B cell (primary cell): ENCODE measurements at regions not wholly inside any gene's neighbourhood (a gene's known extent, or its start where the extent isn't known, plus 50 kb on each side); places are given as distances from the start of the nearest gene placed in this dataset.

Experiments
- ATAC-seq: fragments of 200-7000 bp; cut with Tn5 transposase; one replicate; pipeline ENCODE4 v1.10.0; 2021; ENCODE audit warnings: low read depth, mild to moderate bottlenecking, moderate number of reproducible peaks, moderate library complexity
- CTCF ChIA-PET: fragments of 350-600 bp; sonication (Branson Sonifier 250); formaldehyde crosslinking; loops from one replicate; lab custom pipeline; 2021; ENCODE audit warnings: antibody characterized with exemption, inconsistent platforms; lab: Charles Lee
- POLR2A ChIA-PET: fragments of 350-600 bp; sonication (Branson Sonifier 250); formaldehyde crosslinking; loops from one replicate; lab custom pipeline; 2021; ENCODE audit warnings: antibody characterized with exemption; lab: Charles Lee
- DNase-seq: peaks from one replicate; pipeline ENCODE4 v3.0.0; 2013
- H2AFZ ChIP-seq: 2 replicates; pipeline ENCODE4 v1.6.1; 2012; ENCODE audit warnings: mild to moderate bottlenecking, low read depth, low read length; ENCODE audit not compliant: insufficient read depth, poor library complexity, severe bottlenecking
- H3K27ac ChIP-seq, 2 donors: 1 replicate in 1 of 2; 2 replicates in 1 of 2; pipeline ENCODE4 v1.5.1; 2012 to 2013; ENCODE audit warnings: low read length in 2 of 2, mild to moderate bottlenecking in 2 of 2, moderate library complexity in 1 of 2
- H3K27me3 ChIP-seq, 4 experiments: fragments of 200-600 bp in 1 of 4; sonication (generic) in 1 of 4; replicated peaks in 1 of 4; 1 replicate in 2 of 4; 2 replicates in 2 of 4; pipeline versions ENCODE4 v1.6.1 to v1.7.0; 2013 to 2016; ENCODE audit warnings: low read length in 3 of 4, mild to moderate bottlenecking in 2 of 4, mixed read lengths in 1 of 4, moderate library complexity in 1 of 4; ENCODE audit not compliant: insufficient read depth in 4 of 4, control insufficient read depth in 3 of 4; ENCODE audit errors: control extremely low read depth in 1 of 4
- H3K36me3 ChIP-seq, 2 experiments: replicated peaks in 1 of 2; 1 replicate in 1 of 2; 2 replicates in 1 of 2; pipeline versions ENCODE4 v1.6.1 to v1.7.1; 2013; ENCODE audit warnings: low read length in 1 of 2; ENCODE audit not compliant: insufficient read depth in 2 of 2, control insufficient read depth in 1 of 2; ENCODE audit errors: control extremely low read depth in 1 of 2, extremely low read depth in 1 of 2
- H3K4me1 ChIP-seq, 2 donors: fragments of 200-600 bp in 1 of 2; sonication (generic) in 1 of 2; 1 replicate in 1 of 2; 2 replicates in 1 of 2; pipeline versions ENCODE4 v1.5.1 to v1.6.1; 2013 to 2017; ENCODE audit warnings: low read length in 2 of 2; ENCODE audit not compliant: control insufficient read depth in 2 of 2, insufficient read depth in 2 of 2
- H3K4me2 ChIP-seq: replicated peaks from 2 replicates; pipeline ENCODE3; 2012; ENCODE audit warnings: mild to moderate bottlenecking, low read depth, low read length; ENCODE audit not compliant: poor library complexity, severe bottlenecking
- H3K4me3 ChIP-seq, 5 experiments: fragments of 200-600 bp in 1 of 5; sonication (generic) in 1 of 5; 1 replicate in 3 of 5; 2 replicates in 2 of 5; pipeline versions ENCODE4 v1.5.1 to v1.7.0; 2011 to 2016; ENCODE audit warnings: low read length in 4 of 5, mild to moderate bottlenecking in 4 of 5, low read depth in 2 of 5, control low read depth in 1 of 5, moderate library complexity in 1 of 5; ENCODE audit not compliant: insufficient read depth in 1 of 5; ENCODE audit errors: control extremely low read depth in 1 of 5, extremely low read depth in 1 of 5
- H3K79me2 ChIP-seq: fragments of 200-600 bp; sonication (generic); one replicate; pipeline ENCODE4 v1.6.0; 2016; ENCODE audit warnings: low read length; ENCODE audit not compliant: control insufficient read depth, insufficient read depth
- H3K9ac ChIP-seq: fragments of 200-600 bp; sonication (generic); 2 replicates; pipeline ENCODE4 v1.6.1; 2017; ENCODE audit warnings: mild to moderate bottlenecking, low read length, moderate library complexity
- H3K9me3 ChIP-seq, 3 donors: one replicate each; pipeline versions ENCODE4 v1.6.1 to v1.7.1; 2013; ENCODE audit warnings: low read length in 2 of 3; ENCODE audit not compliant: control insufficient read depth in 2 of 3, insufficient read depth in 1 of 3; ENCODE audit errors: control extremely low read depth in 1 of 3
- H4K20me1 ChIP-seq: 2 replicates; pipeline ENCODE4 v1.6.0; 2012; ENCODE audit warnings: mild to moderate bottlenecking, low read length; ENCODE audit not compliant: insufficient read depth, control insufficient read depth, poor library complexity, severe bottlenecking
- H3K27ac Mint-ChIP-seq: one replicate; pipeline ENCODE4 v1.8.0; 2021; ENCODE audit warnings: mixed read lengths
- H3K27me3 Mint-ChIP-seq: one replicate; pipeline ENCODE4 v1.8.0; 2021; ENCODE audit warnings: mixed read lengths
- H3K4me1 Mint-ChIP-seq: one replicate; pipeline ENCODE4 v1.8.0; 2021; ENCODE audit warnings: mixed read lengths
- H3K4me3 Mint-ChIP-seq: one replicate; pipeline ENCODE4 v1.8.0; 2021; ENCODE audit warnings: mixed read lengths
- H3K9me3 Mint-ChIP-seq: one replicate; pipeline ENCODE4 v1.8.0; 2022; ENCODE audit warnings: mixed read lengths; ENCODE audit not compliant: insufficient read depth
- CTCF ChIP-seq: fragments of 200-600 bp; IDR thresholded peaks from one replicate; pipeline ENCODE4 v1.8.0; 2022; ENCODE audit warnings: antibody characterized with exemption, mild to moderate bottlenecking
- EZH2 ChIP-seq: IDR thresholded peaks from 2 replicates; pipeline ENCODE4 v1.6.1; 2012; ENCODE audit warnings: borderline replicate concordance, low read depth, mild to moderate bottlenecking, moderate library complexity, low read length; ENCODE audit not compliant: insufficient read depth, poor library complexity, severe bottlenecking
- WGBS: methylation state at CpG from one replicate; pipeline ENCODE4 v1.1.5; 2013; ENCODE audit warnings: missing lambda C conversion rate; ENCODE audit not compliant: insufficient coverage; 5-methylcytosine and 5-hydroxymethylcytosine counted together
- intact Hi-C: fragments of 100-400 bp; cut with micrococcal nuclease; formaldehyde crosslinking; loops from one replicate; pipeline ENCODE4 v1.10.0; 2022

GRCh38 chr5:43920422-43920821, 317.4 kb downstream of the NNT start:
- H3K4me1 Mint-ChIP-seq = no peaks in the 10 kb centered on the region
- H3K4me3 Mint-ChIP-seq = no peak overlapping the region
- no peak overlapping the region for H3K27ac Mint-ChIP-seq
- H4K20me1 ChIP-seq = no peaks in the 10 kb centered on the region
- TF ChIP-seq EZH2 (no peak), CTCF (no peak)
- no peak overlapping the region for H3K4me2 ChIP-seq
- H3K36me3 ChIP-seq = no peaks in the 10 kb centered on the region
- H2AFZ ChIP-seq = no peak overlapping the region
- ChIA-PET CTCF (no interaction called here), POLR2A (no interaction called here)
- no peak for ATAC-seq
- intact Hi-C loops = no loop called here
- no peaks in the 10 kb centered on the region for H3K79me2 ChIP-seq
- H3K27me3 Mint-ChIP-seq = no peaks in the 10 kb centered on the region
- no peak overlapping the region for H3K9ac ChIP-seq
- H3K9me3 Mint-ChIP-seq = no peaks in the 10 kb centered on the region
- no peak overlapping the region for H3K27ac ChIP-seq
- H3K4me3 ChIP-seq = no peak overlapping the region
- no peak for DNase-seq
- no peaks in the 10 kb centered on the region for H3K4me1 ChIP-seq
- H3K9me3 ChIP-seq = peaks cover 0 to 6% (median 0%) of the 10 kb centered on the region in 3 donors
- H3K27me3 ChIP-seq = no peaks in the 10 kb centered on the region

GRCh38 chr5:43917925-43918324, 314.9 kb downstream of the NNT start:
- ATAC-seq = no peak
- Histone ChIP-seq H3K36me3 (no peaks in the 10 kb centered on the region), H3K9me3 (no peaks in the 10 kb centered on the region), H2AFZ (no peak overlapping the region), H3K79me2 (no peaks in the 10 kb centered on the region), H4K20me1 (no peaks in the 10 kb centered on the region), H3K4me2 (no peak overlapping the region), H3K4me3 (no peak overlapping the region), H3K27ac (no peak overlapping the region), H3K4me1 (no peaks in the 10 kb centered on the region), H3K9ac (no peak overlapping the region), H3K27me3 (no peaks in the 10 kb centered on the region)
- ChIA-PET CTCF (interaction anchor here (0.6 kb wide), 1 partner anchor 21 kb away, joined by 3 read pairs; no protein-coding TSS in a partner anchor), POLR2A (no interaction called here)
- intact Hi-C loops = no loop called here
- 76% methylated on average over 3 of the region's 3 CpGs for WGBS
- Mint-ChIP-seq H3K27me3 (no peaks in the 10 kb centered on the region), H3K9me3 (no peaks in the 10 kb centered on the region), H3K4me3 (no peak overlapping the region), H3K27ac (no peak overlapping the region), H3K4me1 (no peaks in the 10 kb centered on the region)
- no peak for TF ChIP-seq EZH2
- TF ChIP-seq CTCF = no peak
- DNase-seq = no peak
